ENCODE measurements at regions not wholly inside any gene's neighbourhood (a gene's known extent, or its start where the extent isn't known, plus 50 kb on each side); places are given as distances from the start of the nearest gene placed in this dataset.

DNA sequence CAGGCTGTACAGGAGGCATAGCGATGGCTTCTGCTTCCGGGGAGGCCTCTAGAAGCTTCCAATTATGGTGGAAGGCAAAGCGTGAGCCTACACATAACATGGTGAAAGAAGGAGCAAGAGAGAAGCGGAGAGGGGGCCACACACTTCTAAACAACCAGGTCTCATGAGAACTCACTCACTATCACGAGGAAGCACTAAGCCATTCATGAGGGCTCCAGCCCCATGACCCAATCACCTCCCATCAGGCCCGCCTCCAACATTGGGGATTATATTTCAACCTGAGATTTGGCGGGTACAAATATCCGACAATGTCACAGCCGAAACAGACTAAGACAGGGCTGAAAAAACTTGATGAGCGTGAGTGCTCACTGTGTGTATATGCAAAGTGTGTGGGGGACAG lies 89.3 kb upstream of the CNIH3 start:
- Mint-ChIP-seq H3K27ac (ENCODE audit: unreplicated experiment) (no peak overlapping the region), H3K9me3 (ENCODE audit: low read depth, unreplicated experiment) (no peaks in the 10 kb centered on the region), H3K4me3 (ENCODE audit: low read depth, unreplicated experiment) (no peak overlapping the region), H3K4me1 (ENCODE audit: low read depth, unreplicated experiment) (peaks cover 8% of the 10 kb centered on the region), H3K27me3 (ENCODE audit: unreplicated experiment) (no peaks in the 10 kb centered on the region), H3K36me3 (ENCODE audit: insufficient read depth, unreplicated experiment) (no peaks in the 10 kb centered on the region)
- CTCF ChIA-PET: no interaction called here
- intact Hi-C loops (cut with micrococcal nuclease; ENCODE audit: unreplicated experiment): no loop called here
- TF ChIP-seq, protein P1, sequence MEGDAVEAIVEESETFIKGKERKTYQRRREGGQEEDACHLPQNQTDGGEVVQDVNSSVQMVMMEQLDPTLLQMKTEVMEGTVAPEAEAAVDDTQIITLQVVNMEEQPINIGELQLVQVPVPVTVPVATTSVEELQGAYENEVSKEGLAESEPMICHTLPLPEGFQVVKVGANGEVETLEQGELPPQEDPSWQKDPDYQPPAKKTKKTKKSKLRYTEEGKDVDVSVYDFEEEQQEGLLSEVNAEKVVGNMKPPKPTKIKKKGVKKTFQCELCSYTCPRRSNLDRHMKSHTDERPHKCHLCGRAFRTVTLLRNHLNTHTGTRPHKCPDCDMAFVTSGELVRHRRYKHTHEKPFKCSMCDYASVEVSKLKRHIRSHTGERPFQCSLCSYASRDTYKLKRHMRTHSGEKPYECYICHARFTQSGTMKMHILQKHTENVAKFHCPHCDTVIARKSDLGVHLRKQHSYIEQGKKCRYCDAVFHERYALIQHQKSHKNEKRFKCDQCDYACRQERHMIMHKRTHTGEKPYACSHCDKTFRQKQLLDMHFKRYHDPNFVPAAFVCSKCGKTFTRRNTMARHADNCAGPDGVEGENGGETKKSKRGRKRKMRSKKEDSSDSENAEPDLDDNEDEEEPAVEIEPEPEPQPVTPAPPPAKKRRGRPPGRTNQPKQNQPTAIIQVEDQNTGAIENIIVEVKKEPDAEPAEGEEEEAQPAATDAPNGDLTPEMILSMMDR (IDR thresholded peaks at IDR 0.05; ENCODE audit: unreplicated experiment): no peak
- no TSS peak for BruUV-seq (replicated peaks)
- DNase-seq: no peak

- CTCF ChIA-PET: interaction anchor here (1.2 to 1.8 kb wide), 3 partner anchors 14 to 112 kb away, joined by 3 to 5 read pairs (median 4); no protein-coding TSS in a partner anchor
- Mint-ChIP-seq H3K27ac (ENCODE audit: unreplicated experiment) (no peak overlapping the region), H3K36me3 (ENCODE audit: insufficient read depth, unreplicated experiment) (no peaks in the 10 kb centered on the region), H3K4me1 (ENCODE audit: low read depth, unreplicated experiment) (peaks cover 8% of the 10 kb centered on the region), H3K27me3 (ENCODE audit: unreplicated experiment) (no peaks in the 10 kb centered on the region), H3K4me3 (ENCODE audit: low read depth, unreplicated experiment) (no peak overlapping the region), H3K9me3 (ENCODE audit: low read depth, unreplicated experiment) (no peaks in the 10 kb centered on the region)
- no TSS peak for BruUV-seq (replicated peaks)
- peak; percentile 31 for DNase-seq
- TF ChIP-seq, protein P1 (IDR thresholded peaks at IDR 0.05; ENCODE audit: unreplicated experiment): no peak
- intact Hi-C loops (cut with micrococcal nuclease; ENCODE audit: unreplicated experiment): no loop called here
Measured at GRCh38 chr1:224528900-224529299, 87.2 kb upstream of the CNIH3 start.

GRCh38 chr1:224529844-224530243 lies 86.3 kb upstream of the CNIH3 start:
- Mint-ChIP-seq H3K36me3 (ENCODE audit: insufficient read depth, unreplicated experiment) (no peaks in the 10 kb centered on the region), H3K9me3 (ENCODE audit: low read depth, unreplicated experiment) (no peaks in the 10 kb centered on the region), H3K4me3 (ENCODE audit: low read depth, unreplicated experiment) (no peak overlapping the region), H3K27me3 (ENCODE audit: unreplicated experiment) (no peaks in the 10 kb centered on the region), H3K4me1 (ENCODE audit: low read depth, unreplicated experiment) (peaks cover 8% of the 10 kb centered on the region), H3K27ac (ENCODE audit: unreplicated experiment) (no peak overlapping the region)
- no TSS peak for BruUV-seq (replicated peaks)
- TF ChIP-seq, protein P1 (IDR thresholded peaks at IDR 0.05; ENCODE audit: unreplicated experiment): no peak
- intact Hi-C loops (cut with micrococcal nuclease; ENCODE audit: unreplicated experiment): no loop called here
- CTCF ChIA-PET: interaction anchor here (0.8 kb wide), 1 partner anchor 35 kb away, joined by 3 read pairs; no protein-coding TSS in a partner anchor
- no peak for DNase-seq

GRCh38 chr1:224533517-224533916 lies 82.6 kb upstream of the CNIH3 start:
- Mint-ChIP-seq H3K4me3 (ENCODE audit: low read depth, unreplicated experiment) (no peak overlapping the region), H3K36me3 (ENCODE audit: insufficient read depth, unreplicated experiment) (no peaks in the 10 kb centered on the region), H3K9me3 (ENCODE audit: low read depth, unreplicated experiment) (no peaks in the 10 kb centered on the region), H3K4me1 (ENCODE audit: low read depth, unreplicated experiment) (peaks cover 8% of the 10 kb centered on the region), H3K27me3 (ENCODE audit: unreplicated experiment) (no peaks in the 10 kb centered on the region), H3K27ac (ENCODE audit: unreplicated experiment) (no peak overlapping the region)
- CTCF ChIA-PET: interaction anchor here (0.9 kb wide), 1 partner anchor 32 kb away, joined by 3 read pairs; no protein-coding TSS in a partner anchor
- DNase-seq: no peak
- intact Hi-C loops (cut with micrococcal nuclease; ENCODE audit: unreplicated experiment): no loop called here
- BruUV-seq (replicated peaks): no TSS peak
- TF ChIP-seq, protein P1 (IDR thresholded peaks at IDR 0.05; ENCODE audit: unreplicated experiment): no peak
